ENCODE measurements at regions not wholly inside any gene's neighbourhood (a gene's known extent, or its start where the extent isn't known, plus 50 kb on each side); places are given as distances from the start of the nearest gene placed in this dataset.

GRCh38 chr10:36351159-36351558, 709.1 kb upstream of the FZD8 start:
- Histone ChIP-seq H3K4me3 (no peak overlapping the region), H3K4me1 (no peaks in the 10 kb centered on the region), H3K27ac (no peak overlapping the region), H3K9me3 (no peaks in the 10 kb centered on the region), H3K27me3 (no peaks in the 10 kb centered on the region), H3K36me3 (no peaks in the 10 kb centered on the region)
- TF ChIP-seq POLR2A (IDR thresholded peaks at IDR 0.05), result no peak
- no peak for TF ChIP-seq POLR2AphosphoS5 (IDR thresholded peaks at IDR 0.05)
- TF ChIP-seq, protein P1, sequence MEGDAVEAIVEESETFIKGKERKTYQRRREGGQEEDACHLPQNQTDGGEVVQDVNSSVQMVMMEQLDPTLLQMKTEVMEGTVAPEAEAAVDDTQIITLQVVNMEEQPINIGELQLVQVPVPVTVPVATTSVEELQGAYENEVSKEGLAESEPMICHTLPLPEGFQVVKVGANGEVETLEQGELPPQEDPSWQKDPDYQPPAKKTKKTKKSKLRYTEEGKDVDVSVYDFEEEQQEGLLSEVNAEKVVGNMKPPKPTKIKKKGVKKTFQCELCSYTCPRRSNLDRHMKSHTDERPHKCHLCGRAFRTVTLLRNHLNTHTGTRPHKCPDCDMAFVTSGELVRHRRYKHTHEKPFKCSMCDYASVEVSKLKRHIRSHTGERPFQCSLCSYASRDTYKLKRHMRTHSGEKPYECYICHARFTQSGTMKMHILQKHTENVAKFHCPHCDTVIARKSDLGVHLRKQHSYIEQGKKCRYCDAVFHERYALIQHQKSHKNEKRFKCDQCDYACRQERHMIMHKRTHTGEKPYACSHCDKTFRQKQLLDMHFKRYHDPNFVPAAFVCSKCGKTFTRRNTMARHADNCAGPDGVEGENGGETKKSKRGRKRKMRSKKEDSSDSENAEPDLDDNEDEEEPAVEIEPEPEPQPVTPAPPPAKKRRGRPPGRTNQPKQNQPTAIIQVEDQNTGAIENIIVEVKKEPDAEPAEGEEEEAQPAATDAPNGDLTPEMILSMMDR (IDR thresholded peaks at IDR 0.05), result no peak
- DNase-seq (ENCODE audit: low spot score in 2 of 2), result peak in 1 of 2 donors; percentile 29
- intact Hi-C loops (cut with DNase I; ENCODE audit: low total_unique reads), result no loop called here

GRCh38 chr10:36349445-36350078, 707.5 kb upstream of the FZD8 start:
- H3K36me3 ChIP-seq, result no peaks in the 10 kb centered on the region
- H3K27me3 ChIP-seq, result no peaks in the 10 kb centered on the region
- H3K4me3 ChIP-seq, result no peak overlapping the region
- H3K4me1 ChIP-seq, result no peaks in the 10 kb centered on the region
- DNase-seq (ENCODE audit: low spot score in 2 of 2), result no peak
- intact Hi-C loops (cut with DNase I; ENCODE audit: low total_unique reads), result no loop called here
- H3K27ac ChIP-seq, result peak overlapping the region in 1 of 2 donors; percentile 19
- TF ChIP-seq POLR2AphosphoS5 (IDR thresholded peaks at IDR 0.05), result no peak
- no peak for TF ChIP-seq POLR2A (IDR thresholded peaks at IDR 0.05)
- TF ChIP-seq, protein P1 (IDR thresholded peaks at IDR 0.05), result no peak
- H3K9me3 ChIP-seq, result no peaks in the 10 kb centered on the region

DNA sequence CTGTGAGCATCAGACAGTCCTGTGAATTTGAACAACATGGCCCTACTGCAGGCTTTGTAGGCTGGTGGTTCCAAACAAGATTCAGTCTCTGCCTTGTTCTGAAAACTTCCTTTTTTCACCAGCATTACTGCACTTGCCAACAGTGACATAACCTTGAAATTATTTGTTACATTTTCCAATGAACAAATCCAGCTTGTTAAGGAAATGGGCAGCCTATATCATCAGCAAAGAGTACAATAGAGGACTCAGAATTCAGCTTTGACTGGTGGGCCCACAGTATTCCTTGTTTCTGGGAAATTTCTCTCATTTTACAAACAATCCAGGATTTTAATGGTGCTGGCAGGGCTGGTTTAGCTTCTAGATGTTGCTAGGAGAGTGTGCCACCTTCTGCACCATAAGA, 703.7 kb upstream of the FZD8 start:
- Histone ChIP-seq H3K27me3 (no peaks in the 10 kb centered on the region), H3K4me3 (no peak overlapping the region), H3K4me1 (no peaks in the 10 kb centered on the region), H3K27ac (no peak overlapping the region), H3K36me3 (no peaks in the 10 kb centered on the region), H3K9me3 (no peaks in the 10 kb centered on the region)
- DNase-seq (ENCODE audit: low spot score in 2 of 2), result no peak
- TF ChIP-seq POLR2AphosphoS5 (IDR thresholded peaks at IDR 0.05), result no peak
- TF ChIP-seq POLR2A (IDR thresholded peaks at IDR 0.05), result no peak
- TF ChIP-seq, protein P1 (IDR thresholded peaks at IDR 0.05), result no peak
- intact Hi-C loops (cut with DNase I; ENCODE audit: low total_unique reads), result no loop called here

DNA sequence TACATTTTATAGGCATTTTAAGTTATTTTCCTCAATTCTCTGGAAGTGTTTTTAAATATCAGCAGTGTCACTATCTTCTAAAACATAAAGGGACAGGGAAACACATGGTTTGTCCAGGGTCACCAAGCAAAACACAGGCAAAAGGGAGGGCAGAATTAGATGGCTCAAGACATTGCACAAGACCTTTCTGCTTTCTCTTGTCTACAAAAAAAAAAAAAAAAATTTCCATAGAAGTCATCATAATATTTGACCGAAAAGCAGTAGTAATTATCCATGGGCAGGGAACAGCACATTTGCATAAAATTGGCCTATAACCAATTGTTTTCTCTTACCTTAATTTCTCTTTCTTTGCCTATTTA, 703.1 kb upstream of the FZD8 start:
- H3K4me3 ChIP-seq, result no peak overlapping the region
- no peak overlapping the region for H3K27ac ChIP-seq
- H3K4me1 ChIP-seq, result no peaks in the 10 kb centered on the region
- H3K9me3 ChIP-seq, result no peaks in the 10 kb centered on the region
- DNase-seq (ENCODE audit: low spot score in 2 of 2), result no peak
- no peaks in the 10 kb centered on the region for H3K36me3 ChIP-seq
- no peaks in the 10 kb centered on the region for H3K27me3 ChIP-seq
- intact Hi-C loops (cut with DNase I; ENCODE audit: low total_unique reads), result no loop called here
- TF ChIP-seq POLR2A (IDR thresholded peaks at IDR 0.05) (no peak), POLR2AphosphoS5 (IDR thresholded peaks at IDR 0.05) (no peak)
- TF ChIP-seq, protein P1 (IDR thresholded peaks at IDR 0.05), result no peak

GRCh38 chr10:36344240-36345174, 702.4 kb upstream of the FZD8 start:
- DNase-seq (ENCODE audit: low spot score in 2 of 2), result no peak
- Histone ChIP-seq H3K27ac (no peak overlapping the region), H3K4me3 (no peak overlapping the region), H3K36me3 (no peaks in the 10 kb centered on the region), H3K27me3 (no peaks in the 10 kb centered on the region), H3K4me1 (no peaks in the 10 kb centered on the region), H3K9me3 (no peaks in the 10 kb centered on the region)
- intact Hi-C loops (cut with DNase I; ENCODE audit: low total_unique reads), result no loop called here
- TF ChIP-seq POLR2AphosphoS5 (IDR thresholded peaks at IDR 0.05) (no peak), POLR2A (IDR thresholded peaks at IDR 0.05) (no peak)
- TF ChIP-seq, protein P1 (IDR thresholded peaks at IDR 0.05), result no peak
